GM15510 (cell line): ENCODE measurements at regions not wholly inside any gene's neighbourhood (a gene's known extent, or its start where the extent isn't known, plus 50 kb on each side); places are given as distances from the start of the nearest gene placed in this dataset.

Source experiments
- POLR2A ChIP-seq: IDR thresholded peaks from 3 replicates; pipeline ENCODE4 v1.6.1; 2011; ENCODE audit warnings: borderline replicate concordance; ENCODE audit not compliant: insufficient read length; ENCODE audit errors: extremely low read depth

DNA sequence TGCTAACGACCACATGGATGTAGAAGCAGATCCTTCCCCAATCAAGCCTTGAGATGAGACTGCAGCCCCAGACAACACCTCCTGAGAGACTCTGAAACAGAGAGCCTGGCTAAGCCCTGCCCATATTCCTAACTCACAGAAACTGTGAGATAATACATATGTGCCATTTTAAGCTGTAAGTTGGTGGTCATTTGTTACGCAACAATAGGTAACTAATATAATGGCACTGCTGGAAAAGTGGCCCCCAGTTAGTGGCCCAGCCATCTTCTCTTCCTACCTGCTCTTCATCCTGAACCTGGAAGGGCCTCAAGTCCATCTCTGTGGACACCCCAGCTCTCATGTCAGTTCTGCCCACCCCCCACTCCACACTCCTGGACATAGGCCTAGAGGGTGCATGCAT is 144.0 kb downstream of the TMEM17 start:
- TF ChIP-seq POLR2A, result no peak

GRCh38 chr2:62354771-62355561 is 151.0 kb downstream of the TMEM17 start:
- no peak for TF ChIP-seq POLR2A

GRCh38 chr2:62352031-62352430 is 154.0 kb downstream of the TMEM17 start:
- no peak for TF ChIP-seq POLR2A

DNA sequence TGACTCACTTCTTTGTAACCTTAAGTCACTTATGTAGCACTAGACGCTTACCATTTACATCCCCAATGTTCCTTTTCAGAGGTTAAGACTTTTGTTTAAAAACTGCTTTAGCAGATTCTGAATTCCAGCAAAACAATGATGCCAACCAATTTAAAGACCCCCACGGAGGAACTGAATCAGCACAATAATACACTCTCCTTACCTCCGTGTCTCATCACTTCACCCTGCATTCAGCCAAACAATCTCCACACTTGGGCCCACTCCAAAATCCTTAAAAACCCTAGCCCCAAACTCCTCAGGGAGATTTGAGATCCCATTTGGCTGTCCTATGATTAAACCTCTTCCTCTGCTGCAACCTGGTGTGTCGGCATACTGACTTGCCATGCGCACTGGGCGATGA is 153.9 kb downstream of the B3GNT2 start:
- no peak for TF ChIP-seq POLR2A

DNA sequence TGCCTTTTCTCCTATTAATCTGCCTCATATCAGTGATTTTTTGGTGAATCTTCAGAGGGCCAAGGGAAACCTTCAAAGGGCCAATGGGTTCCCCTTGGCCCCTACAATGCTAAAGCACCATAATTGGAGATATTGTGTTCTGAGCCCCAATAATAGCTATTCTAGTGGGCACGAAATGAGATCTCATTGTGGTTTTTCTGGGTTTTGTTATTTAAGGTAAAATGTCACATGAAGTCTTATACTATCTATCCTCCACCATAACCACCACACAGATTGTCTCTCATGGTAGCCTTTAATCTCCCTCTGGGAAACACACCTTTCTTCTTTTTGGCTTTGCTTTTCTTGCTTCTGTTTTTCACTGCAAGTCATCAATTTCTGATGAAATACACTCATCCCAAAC is 152.8 kb downstream of the B3GNT2 start:
- no peak for TF ChIP-seq POLR2A

GRCh38 chr2:62347563-62348270 is 151.8 kb downstream of the B3GNT2 start:
- TF ChIP-seq POLR2A, result no peak

- TF ChIP-seq POLR2A, result no peak
Measured at GRCh38 chr2:62344472-62344871, 148.6 kb downstream of the B3GNT2 start.

DNA sequence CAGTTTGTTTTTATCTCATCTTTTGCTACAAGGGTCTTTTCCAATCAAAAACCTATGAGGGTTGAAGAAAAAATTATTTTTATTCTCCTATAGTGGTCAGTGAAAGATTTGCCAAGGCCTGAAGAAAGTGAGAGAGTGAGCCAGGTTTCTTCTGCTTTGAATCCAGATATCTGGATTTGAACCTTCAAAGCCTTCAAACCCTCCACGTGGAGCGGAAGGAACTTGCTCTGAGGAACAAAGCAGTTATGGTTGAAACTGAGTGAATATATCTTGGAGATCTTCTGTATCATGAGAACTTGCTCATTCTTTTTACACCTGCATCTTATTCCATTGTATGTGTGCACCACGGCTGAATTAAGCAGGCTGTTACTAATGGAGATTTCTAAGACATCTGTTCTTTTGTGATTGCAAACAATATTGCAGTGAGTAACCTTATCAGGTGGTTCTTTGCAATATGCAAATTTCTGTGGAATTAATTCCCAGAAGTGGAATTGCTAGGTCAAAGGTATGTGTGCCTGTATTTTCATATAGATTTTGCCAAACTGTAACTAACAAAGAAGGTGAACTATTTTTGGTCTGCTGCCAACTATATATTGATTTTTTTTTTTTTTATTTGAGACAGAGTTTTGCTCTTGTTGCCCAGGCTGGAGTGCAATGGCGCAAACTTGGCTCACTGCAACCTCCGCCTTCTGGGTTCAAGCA is 147.9 kb downstream of the B3GNT2 start:
- TF ChIP-seq POLR2A, result no peak

- TF ChIP-seq POLR2A, result no peak
Measured at GRCh38 chr2:62343206-62343605, 147.3 kb downstream of the B3GNT2 start.

- TF ChIP-seq POLR2A, result no peak
Measured at GRCh38 chr2:62340994-62341484, 145.1 kb downstream of the B3GNT2 start.

DNA sequence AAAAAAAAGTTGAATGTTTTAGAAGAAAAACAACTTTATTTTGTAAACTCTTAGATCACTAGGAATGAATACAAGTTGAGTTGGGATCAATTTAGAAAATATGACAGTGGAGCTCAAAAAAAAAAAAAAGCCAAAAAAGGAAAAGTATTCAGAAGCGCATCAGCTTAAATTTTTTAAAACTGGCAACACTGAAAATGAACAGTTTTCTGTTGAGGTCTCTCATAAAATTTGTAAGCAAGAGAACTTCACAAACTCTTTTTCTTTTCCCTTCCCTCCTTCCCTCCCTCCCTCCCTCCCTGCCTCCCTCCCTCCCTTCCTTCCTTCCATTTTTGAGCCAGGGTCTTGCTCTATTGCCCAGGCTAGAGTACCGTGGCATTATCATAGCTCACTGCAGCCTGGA is 143.9 kb downstream of the B3GNT2 start:
- TF ChIP-seq POLR2A, result no peak

GRCh38 chr2:62339413-62339812 is 143.5 kb downstream of the B3GNT2 start:
- no peak for TF ChIP-seq POLR2A

GRCh38 chr2:62338111-62338510 is 142.2 kb downstream of the B3GNT2 start:
- no peak for TF ChIP-seq POLR2A

- no peak for TF ChIP-seq POLR2A
Measured at GRCh38 chr2:62337403-62337802, 141.5 kb downstream of the B3GNT2 start.

DNA sequence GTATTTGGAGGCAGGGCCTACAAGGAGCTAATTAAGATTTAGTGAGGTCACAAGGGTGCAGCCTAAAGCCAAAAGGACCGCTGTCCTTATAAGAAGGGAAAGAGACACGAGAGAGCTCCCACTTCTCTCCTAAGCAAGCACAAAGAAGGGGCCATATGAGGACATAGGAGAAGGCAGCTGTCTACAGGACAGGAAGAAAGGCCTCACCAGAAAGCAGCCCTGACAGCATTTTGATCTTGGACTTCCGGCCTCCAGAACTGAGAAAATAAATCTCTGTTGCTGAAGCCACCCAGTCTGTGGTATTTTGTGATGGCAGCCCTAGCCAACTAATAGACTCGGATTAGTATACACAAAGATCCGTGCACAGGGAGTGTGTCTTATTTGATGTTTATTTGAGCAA is 139.7 kb downstream of the B3GNT2 start:
- TF ChIP-seq POLR2A, result no peak
